K562 (cell line): ENCODE measurements at regions not wholly inside any gene's neighbourhood (a gene's known extent, or its start where the extent isn't known, plus 50 kb on each side); places are given as distances from the start of the nearest gene placed in this dataset.

ENCODE experiments used
- ARID2 ChIP-seq: fragments of 450-650 bp; IDR thresholded peaks from 2 replicates; pipeline ENCODE4 v1.6.1; 2017; ENCODE audit warnings: antibody characterized with exemption, mild to moderate bottlenecking
- CAMTA2 ChIP-seq: fragments of 250-450 bp; sonication (Bioruptor Pico); conservative IDR thresholded peaks from 2 replicates; pipeline ENCODE4 v1.5.1; 2022
- CUX1 ChIP-seq: fragments of 200-800 bp; sonication (Bioruptor generic); IDR thresholded peaks from 2 replicates; pipeline ENCODE4 v1.6.1; 2016; ENCODE audit warnings: missing genetic modification characterization, missing compliant biosample characterization
- ETV5 ChIP-seq: sonication (generic); formaldehyde crosslinking; IDR thresholded peaks from 2 replicates; pipeline ENCODE4 v1.4.0; 2020; ENCODE audit warnings: low read depth, mild to moderate bottlenecking, missing genetic modification reagents
- GATAD2A ChIP-seq: fragments of 450-650 bp; IDR thresholded peaks from 2 replicates; pipeline ENCODE4 v1.6.1; 2017
- HNRNPL ChIP-seq: fragments of 200-400 bp; formaldehyde crosslinking; IDR thresholded peaks from 2 replicates; pipeline ENCODE4 v1.6.1; 2017; ENCODE audit warnings: low read depth, mild to moderate bottlenecking, low read length
- RB1 ChIP-seq: fragments of 450-650 bp; IDR thresholded peaks from 2 replicates; pipeline ENCODE4 v1.6.1; 2017; ENCODE audit warnings: low read depth, mild to moderate bottlenecking
- SIN3A ChIP-seq, 2 experiments: fragments of 150-350 bp in 1 of 2; IDR thresholded peaks; 2 replicates each; pipeline ENCODE4 v1.6.1; 2011 to 2016; ENCODE audit warnings: borderline replicate concordance in 2 of 2, low read depth in 2 of 2, low read length in 2 of 2, mild to moderate bottlenecking in 2 of 2, moderate library complexity in 2 of 2; ENCODE audit not compliant: control insufficient read depth in 1 of 2
- ZNF121 ChIP-seq: sonication (generic); formaldehyde crosslinking; conservative IDR thresholded peaks from 2 replicates; pipeline ENCODE4 v1.8.0; 2022; ENCODE audit warnings: missing genetic modification reagents
- ZNF431 ChIP-seq: sonication (generic); formaldehyde crosslinking; IDR thresholded peaks from 2 replicates; pipeline ENCODE4 v1.8.0; 2022; ENCODE audit warnings: mild to moderate bottlenecking, missing genetic modification reagents
- ZNF57 ChIP-seq: fragments of 450-650 bp; formaldehyde crosslinking; IDR thresholded peaks from 2 replicates; pipeline ENCODE4 v1.4.0; 2020; ENCODE audit warnings: mild to moderate bottlenecking, moderate library complexity
- TF ChIP-seq, protein P1 (sequence below): fragments of 250-450 bp; sonication (Bioruptor Pico); IDR thresholded peaks from 2 replicates; pipeline ENCODE4 v1.8.0; 2021; ENCODE audit warnings: mild to moderate bottlenecking, moderate library complexity
- TF ChIP-seq, protein P2 (sequence below): fragments of 150-350 bp; IDR thresholded peaks from 2 replicates; pipeline ENCODE4 v1.6.1; 2014; ENCODE audit warnings: low read depth, mild to moderate bottlenecking, low read length, borderline replicate concordance
- TF ChIP-seq, protein P3 (sequence below): IDR thresholded peaks from 2 replicates; pipeline ENCODE4 v1.6.1; 2011; ENCODE audit not compliant: insufficient read length; ENCODE audit errors: extremely low read depth
- TF ChIP-seq, protein P4 (sequence below): fragments of 200-800 bp; sonication (Bioruptor generic); IDR thresholded peaks from 2 replicates; pipeline ENCODE4 v1.6.1; 2017; ENCODE audit warnings: missing genetic modification characterization, missing compliant biosample characterization

- TF ChIP-seq CUX1 (CRISPR knock-in tag) (no peak), ZNF121 (no peak), ZNF57 (no peak), CAMTA2 (CRISPR knock-in tag) (no peak), ARID2 (no peak), ZNF431 (CRISPR knock-in tag) (no peak), HNRNPL (no peak), RB1 (no peak), SIN3A (IDR thresholded peaks at IDR 0.05; ENCODE audit: borderline replicate concordance in 2 of 2, control insufficient read depth in 1 of 2, low read depth in 2 of 2, low read length in 2 of 2) (0 out of 4 replicates have a peak, but pooled peaks of 1 of the 2 experiments have one; percentile 33), GATAD2A (no peak), ETV5 (peak; percentile 45; the same call in 1 of the 2 replicates)
- TF ChIP-seq, protein P1, sequence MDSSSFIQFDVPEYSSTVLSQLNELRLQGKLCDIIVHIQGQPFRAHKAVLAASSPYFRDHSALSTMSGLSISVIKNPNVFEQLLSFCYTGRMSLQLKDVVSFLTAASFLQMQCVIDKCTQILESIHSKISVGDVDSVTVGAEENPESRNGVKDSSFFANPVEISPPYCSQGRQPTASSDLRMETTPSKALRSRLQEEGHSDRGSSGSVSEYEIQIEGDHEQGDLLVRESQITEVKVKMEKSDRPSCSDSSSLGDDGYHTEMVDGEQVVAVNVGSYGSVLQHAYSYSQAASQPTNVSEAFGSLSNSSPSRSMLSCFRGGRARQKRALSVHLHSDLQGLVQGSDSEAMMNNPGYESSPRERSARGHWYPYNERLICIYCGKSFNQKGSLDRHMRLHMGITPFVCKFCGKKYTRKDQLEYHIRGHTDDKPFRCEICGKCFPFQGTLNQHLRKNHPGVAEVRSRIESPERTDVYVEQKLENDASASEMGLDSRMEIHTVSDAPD = no peak
- TF ChIP-seq, protein P2, sequence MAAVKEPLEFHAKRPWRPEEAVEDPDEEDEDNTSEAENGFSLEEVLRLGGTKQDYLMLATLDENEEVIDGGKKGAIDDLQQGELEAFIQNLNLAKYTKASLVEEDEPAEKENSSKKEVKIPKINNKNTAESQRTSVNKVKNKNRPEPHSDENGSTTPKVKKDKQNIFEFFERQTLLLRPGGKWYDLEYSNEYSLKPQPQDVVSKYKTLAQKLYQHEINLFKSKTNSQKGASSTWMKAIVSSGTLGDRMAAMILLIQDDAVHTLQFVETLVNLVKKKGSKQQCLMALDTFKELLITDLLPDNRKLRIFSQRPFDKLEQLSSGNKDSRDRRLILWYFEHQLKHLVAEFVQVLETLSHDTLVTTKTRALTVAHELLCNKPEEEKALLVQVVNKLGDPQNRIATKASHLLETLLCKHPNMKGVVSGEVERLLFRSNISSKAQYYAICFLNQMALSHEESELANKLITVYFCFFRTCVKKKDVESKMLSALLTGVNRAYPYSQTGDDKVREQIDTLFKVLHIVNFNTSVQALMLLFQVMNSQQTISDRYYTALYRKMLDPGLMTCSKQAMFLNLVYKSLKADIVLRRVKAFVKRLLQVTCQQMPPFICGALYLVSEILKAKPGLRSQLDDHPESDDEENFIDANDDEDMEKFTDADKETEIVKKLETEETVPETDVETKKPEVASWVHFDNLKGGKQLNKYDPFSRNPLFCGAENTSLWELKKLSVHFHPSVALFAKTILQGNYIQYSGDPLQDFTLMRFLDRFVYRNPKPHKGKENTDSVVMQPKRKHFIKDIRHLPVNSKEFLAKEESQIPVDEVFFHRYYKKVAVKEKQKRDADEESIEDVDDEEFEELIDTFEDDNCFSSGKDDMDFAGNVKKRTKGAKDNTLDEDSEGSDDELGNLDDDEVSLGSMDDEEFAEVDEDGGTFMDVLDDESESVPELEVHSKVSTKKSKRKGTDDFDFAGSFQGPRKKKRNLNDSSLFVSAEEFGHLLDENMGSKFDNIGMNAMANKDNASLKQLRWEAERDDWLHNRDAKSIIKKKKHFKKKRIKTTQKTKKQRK = no peak
- TF ChIP-seq, protein P3, sequence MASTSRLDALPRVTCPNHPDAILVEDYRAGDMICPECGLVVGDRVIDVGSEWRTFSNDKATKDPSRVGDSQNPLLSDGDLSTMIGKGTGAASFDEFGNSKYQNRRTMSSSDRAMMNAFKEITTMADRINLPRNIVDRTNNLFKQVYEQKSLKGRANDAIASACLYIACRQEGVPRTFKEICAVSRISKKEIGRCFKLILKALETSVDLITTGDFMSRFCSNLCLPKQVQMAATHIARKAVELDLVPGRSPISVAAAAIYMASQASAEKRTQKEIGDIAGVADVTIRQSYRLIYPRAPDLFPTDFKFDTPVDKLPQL = no peak
- TF ChIP-seq, protein P4, sequence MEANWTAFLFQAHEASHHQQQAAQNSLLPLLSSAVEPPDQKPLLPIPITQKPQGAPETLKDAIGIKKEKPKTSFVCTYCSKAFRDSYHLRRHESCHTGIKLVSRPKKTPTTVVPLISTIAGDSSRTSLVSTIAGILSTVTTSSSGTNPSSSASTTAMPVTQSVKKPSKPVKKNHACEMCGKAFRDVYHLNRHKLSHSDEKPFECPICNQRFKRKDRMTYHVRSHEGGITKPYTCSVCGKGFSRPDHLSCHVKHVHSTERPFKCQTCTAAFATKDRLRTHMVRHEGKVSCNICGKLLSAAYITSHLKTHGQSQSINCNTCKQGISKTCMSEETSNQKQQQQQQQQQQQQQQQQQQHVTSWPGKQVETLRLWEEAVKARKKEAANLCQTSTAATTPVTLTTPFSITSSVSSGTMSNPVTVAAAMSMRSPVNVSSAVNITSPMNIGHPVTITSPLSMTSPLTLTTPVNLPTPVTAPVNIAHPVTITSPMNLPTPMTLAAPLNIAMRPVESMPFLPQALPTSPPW (CRISPR knock-in tag) = 0 out of 2 replicates have a peak, but pooled peaks have one; percentile 41
Measured at GRCh38 chrX:40273356-40274050, 175.7 kb upstream of the BCOR start (continued).
